Neuronal stem cell (in vitro differentiated cells): ENCODE measurements at regions not wholly inside any gene's neighbourhood (a gene's known extent, or its start where the extent isn't known, plus 50 kb on each side); places are given as distances from the start of the nearest gene placed in this dataset.
A peak's percentile ranks its signal among the peaks of the same experiment; 100 is the strongest.

ENCODE experiments used
- DNase-seq: peaks from one replicate; pipeline ENCODE4 v3.0.0-alpha.2; 2013; ENCODE audit warnings: low spot score
- H2AFZ ChIP-seq: one replicate; pipeline ENCODE4 v1.6.1; 2013; ENCODE audit warnings: mild to moderate bottlenecking, low read length, inconsistent platforms
- H2AK5ac ChIP-seq: 2 replicates; pipeline ENCODE4 v1.6.1; 2013; ENCODE audit warnings: low read depth, mild to moderate bottlenecking, inconsistent platforms, low read length, moderate library complexity, mixed read lengths
- H2BK120ac ChIP-seq: 2 replicates; pipeline ENCODE4 v1.6.1; 2013; ENCODE audit warnings: low read depth, mild to moderate bottlenecking, inconsistent platforms, low read length, moderate library complexity, mixed read lengths
- H2BK12ac ChIP-seq: one replicate; pipeline ENCODE4 v1.6.1; 2013; ENCODE audit warnings: low read length, inconsistent platforms
- H2BK15ac ChIP-seq: 2 replicates; pipeline ENCODE4 v1.6.1; 2013; ENCODE audit warnings: mild to moderate bottlenecking, low read length, inconsistent platforms, mixed read lengths
- H2BK5ac ChIP-seq: one replicate; pipeline ENCODE4 v1.6.1; 2013; ENCODE audit warnings: inconsistent platforms, mild to moderate bottlenecking, low read length, moderate library complexity
- H3K14ac ChIP-seq: one replicate; pipeline ENCODE4 v1.6.1; 2013; ENCODE audit warnings: low read length, inconsistent platforms
- H3K18ac ChIP-seq: 2 replicates; pipeline ENCODE4 v1.6.1; 2013; ENCODE audit warnings: low read length, inconsistent platforms
- H3K23ac ChIP-seq: 2 replicates; pipeline ENCODE4 v1.6.1; 2013; ENCODE audit warnings: low read depth, mild to moderate bottlenecking, mixed read lengths, low read length, inconsistent platforms; ENCODE audit not compliant: poor library complexity
- H3K27ac ChIP-seq: replicated peaks from 3 replicates; pipeline ENCODE4 v1.5.1; 2013; ENCODE audit warnings: low read length, inconsistent platforms
- H3K27me3 ChIP-seq, 3 experiments: 2 replicates each; pipeline ENCODE4 v1.6.1; 2013; ENCODE audit warnings: low read length in 3 of 3, mild to moderate bottlenecking in 2 of 3, inconsistent platforms in 1 of 3, low read depth in 1 of 3, mixed read lengths in 1 of 3, moderate library complexity in 1 of 3; ENCODE audit not compliant: control insufficient read depth in 3 of 3, insufficient read depth in 3 of 3
- H3K36me3 ChIP-seq, 2 donors: replicated peaks in 1 of 2; 2 replicates each; pipeline ENCODE4 v1.6.1; 2013; ENCODE audit warnings: low read length in 2 of 2; ENCODE audit not compliant: control insufficient read depth in 2 of 2, insufficient read depth in 2 of 2
- H3K4ac ChIP-seq: 2 replicates; pipeline ENCODE4 v1.6.1; 2013; ENCODE audit warnings: inconsistent platforms, mild to moderate bottlenecking, low read length, moderate library complexity
- H3K4me1 ChIP-seq, 2 donors: 1 replicate in 1 of 2; 2 replicates in 1 of 2; pipeline ENCODE4 v1.6.1; 2013; ENCODE audit warnings: low read length in 2 of 2, low read depth in 1 of 2; ENCODE audit not compliant: control insufficient read depth in 2 of 2, insufficient read depth in 1 of 2
- H3K4me2 ChIP-seq: one replicate; pipeline ENCODE4 v1.6.1; 2013; ENCODE audit warnings: mild to moderate bottlenecking, low read length, inconsistent platforms; ENCODE audit not compliant: insufficient read depth, poor library complexity, severe bottlenecking
- H3K4me3 ChIP-seq, 2 donors: 2 replicates each; pipeline ENCODE4 v1.5.1; 2013; ENCODE audit warnings: low read length in 2 of 2, mild to moderate bottlenecking in 2 of 2, inconsistent platforms in 1 of 2, moderate library complexity in 1 of 2
- H3K79me1 ChIP-seq: one replicate; pipeline ENCODE4 v1.6.1; 2013; ENCODE audit warnings: low read depth, mild to moderate bottlenecking, inconsistent platforms, low read length, moderate library complexity
- H3K9ac ChIP-seq: one replicate; pipeline ENCODE4 v1.6.1; 2013; ENCODE audit warnings: mild to moderate bottlenecking, low read depth, low read length, inconsistent platforms; ENCODE audit not compliant: poor library complexity
- H3K9me3 ChIP-seq, 2 donors: replicated peaks in 1 of 2; 2 replicates each; pipeline versions ENCODE3 to v1.6.1; 2013; ENCODE audit warnings: low read length in 2 of 2, mild to moderate bottlenecking in 2 of 2, inconsistent platforms in 1 of 2, low read depth in 1 of 2, mixed read lengths in 1 of 2, moderate library complexity in 1 of 2; ENCODE audit not compliant: control insufficient read depth in 2 of 2, insufficient read depth in 1 of 2
- H4K8ac ChIP-seq: one replicate; pipeline ENCODE4 v1.6.1; 2013; ENCODE audit warnings: low read depth, mild to moderate bottlenecking, inconsistent platforms, low read length, moderate library complexity
- H4K91ac ChIP-seq: one replicate; pipeline ENCODE4 v1.6.1; 2013; ENCODE audit warnings: low read length, low read depth, mild to moderate bottlenecking, inconsistent platforms; ENCODE audit not compliant: poor library complexity
- WGBS, 2 donors: extraction: QIAGEN DNeasy Blood & Tissue Kit; methylation state at CpG; one replicate each; pipeline ENCODE4 v1.1.7; 2013; ENCODE audit warnings: missing lambda C conversion rate in 2 of 2, mixed read lengths in 1 of 2; ENCODE audit not compliant: insufficient read length in 2 of 2, insufficient replicate concordance in 1 of 2; ENCODE audit errors: extremely low coverage in 2 of 2; 5-methylcytosine and 5-hydroxymethylcytosine counted together

DNA sequence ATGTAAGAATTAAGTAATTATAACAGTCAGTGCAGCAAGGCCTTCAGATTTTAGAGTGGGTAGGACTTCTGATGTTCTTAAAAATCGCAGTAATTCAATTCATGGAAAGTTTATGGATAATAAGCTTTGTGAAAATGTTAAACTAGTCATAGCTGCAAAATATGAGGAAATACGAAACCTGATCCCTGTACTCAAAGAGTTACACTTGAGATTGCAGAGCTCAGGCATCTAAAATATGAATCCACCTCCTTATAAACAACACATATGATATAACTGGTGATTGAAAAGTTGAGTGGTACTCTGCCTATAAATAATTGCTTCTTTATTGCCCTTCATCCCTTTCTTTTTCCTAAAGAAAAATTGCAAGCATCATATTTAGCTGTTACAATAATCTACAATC lies 473.3 kb downstream of the OTOL1 start:
- Histone ChIP-seq H3K9ac (no peak overlapping the region), H2AK5ac (no peak overlapping the region), H3K4ac (no peak overlapping the region), H2BK12ac (no peak overlapping the region), H3K23ac (no peak overlapping the region), H2BK15ac (no peak overlapping the region), H3K9me3 (peaks cover 0 to 1% of the 10 kb centered on the region in 2 donors), H4K8ac (no peak overlapping the region), H2AFZ (no peak overlapping the region), H3K79me1 (no peaks in the 10 kb centered on the region), H2BK5ac (no peak overlapping the region), H3K27ac (no peak overlapping the region), H3K4me1 (peaks cover 0 to 2% of the 10 kb centered on the region in 2 donors), H3K4me3 (no peak overlapping the region), H4K91ac (no peak overlapping the region), H3K14ac (no peak overlapping the region), H3K4me2 (no peak overlapping the region), H3K18ac (no peak overlapping the region), H2BK120ac (no peak overlapping the region), H3K27me3 (no peaks in the 10 kb centered on the region), H3K36me3 (no peaks in the 10 kb centered on the region)
- no CpG with 5 or more reads among the region's 2 CpGs for WGBS, 2 donors
- no peak for DNase-seq

DNA sequence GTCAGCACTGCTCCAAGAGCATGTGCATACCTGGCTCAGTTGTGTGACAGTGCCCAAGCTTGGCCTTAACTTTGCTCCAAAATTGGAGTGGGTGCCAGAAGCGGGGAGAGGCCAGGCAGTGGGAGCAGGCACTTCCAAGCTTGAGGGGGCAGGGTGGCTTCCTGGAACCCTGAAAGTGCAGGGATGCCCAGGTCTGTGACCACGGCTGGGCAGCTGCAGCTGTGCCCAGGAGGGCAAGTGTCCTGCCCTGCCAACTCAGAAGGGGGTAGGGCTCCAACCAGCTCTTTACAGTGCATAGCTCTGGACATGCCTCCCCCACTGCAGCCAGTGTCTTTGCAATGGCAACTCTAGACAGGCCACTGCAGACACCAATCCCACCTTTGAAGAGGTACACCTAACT lies 478.6 kb downstream of the OTOL1 start:
- H2AFZ ChIP-seq, result no peak overlapping the region
- peaks cover 7 to 12% of the 10 kb centered on the region in 2 donors for H3K9me3 ChIP-seq
- peak overlapping the region; percentile 70 for H3K9ac ChIP-seq
- H2BK120ac ChIP-seq, result peak overlapping the region; percentile 47
- peak overlapping the region; percentile 65 for H3K18ac ChIP-seq
- peak overlapping the region; percentile 92 for H4K8ac ChIP-seq
- H2BK5ac ChIP-seq, result no peak overlapping the region
- H3K14ac ChIP-seq, result peak overlapping the region; percentile 56
- peaks cover 2 to 4% of the 10 kb centered on the region in 2 donors for H3K4me1 ChIP-seq
- no CpG with 5 or more reads among the region's 2 CpGs for WGBS, 2 donors
- H3K79me1 ChIP-seq, result no peaks in the 10 kb centered on the region
- DNase-seq, result no peak
- peak overlapping the region; percentile 58 for H2BK12ac ChIP-seq
- H3K27me3 ChIP-seq, result no peaks in the 10 kb centered on the region
- no peak overlapping the region for H3K4me3 ChIP-seq
- peak overlapping the region; percentile 65 for H3K23ac ChIP-seq
- no peak overlapping the region for H4K91ac ChIP-seq
- H3K4me2 ChIP-seq, result no peak overlapping the region
- H3K36me3 ChIP-seq, result no peaks in the 10 kb centered on the region
- no peak overlapping the region for H3K27ac ChIP-seq
- no peak overlapping the region for H2BK15ac ChIP-seq
- H3K4ac ChIP-seq, result no peak overlapping the region
- no peak overlapping the region for H2AK5ac ChIP-seq

DNA sequence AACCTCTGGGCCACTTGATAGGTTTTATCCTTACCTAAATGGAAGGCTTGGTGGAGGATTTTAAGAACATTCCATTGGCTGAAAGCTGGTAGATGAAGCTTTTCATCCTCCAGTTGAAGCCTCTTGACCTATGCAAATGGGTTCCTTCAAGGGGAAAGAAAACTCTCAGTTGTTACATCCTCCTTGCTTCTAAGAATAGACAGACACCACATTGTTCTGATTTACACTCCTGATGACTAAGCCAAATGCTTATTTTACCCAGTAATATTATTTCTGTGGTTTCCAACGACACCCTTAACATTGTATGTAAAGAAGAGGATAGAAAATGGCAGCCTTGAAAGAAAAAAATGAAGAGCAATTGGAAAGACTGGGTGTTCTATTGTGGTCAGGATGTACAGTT lies 480.5 kb downstream of the OTOL1 start:
- Histone ChIP-seq H3K9me3 (peaks cover 7 to 12% of the 10 kb centered on the region in 2 donors), H3K18ac (no peak overlapping the region), H3K4me2 (no peak overlapping the region), H4K91ac (no peak overlapping the region), H4K8ac (no peak overlapping the region), H3K9ac (no peak overlapping the region), H2BK12ac (no peak overlapping the region), H3K27me3 (no peaks in the 10 kb centered on the region), H3K4ac (no peak overlapping the region), H3K27ac (no peak overlapping the region), H3K4me3 (no peak overlapping the region), H3K23ac (no peak overlapping the region), H3K79me1 (no peaks in the 10 kb centered on the region), H2AFZ (no peak overlapping the region), H2AK5ac (no peak overlapping the region), H2BK15ac (no peak overlapping the region), H3K4me1 (peaks cover 2 to 4% of the 10 kb centered on the region in 2 donors), H3K36me3 (no peaks in the 10 kb centered on the region), H3K14ac (no peak overlapping the region), H2BK5ac (no peak overlapping the region), H2BK120ac (no peak overlapping the region)
- WGBS, 2 donors, result no CpG with 5 or more reads among the region's 1 CpG
- no peak for DNase-seq

DNA sequence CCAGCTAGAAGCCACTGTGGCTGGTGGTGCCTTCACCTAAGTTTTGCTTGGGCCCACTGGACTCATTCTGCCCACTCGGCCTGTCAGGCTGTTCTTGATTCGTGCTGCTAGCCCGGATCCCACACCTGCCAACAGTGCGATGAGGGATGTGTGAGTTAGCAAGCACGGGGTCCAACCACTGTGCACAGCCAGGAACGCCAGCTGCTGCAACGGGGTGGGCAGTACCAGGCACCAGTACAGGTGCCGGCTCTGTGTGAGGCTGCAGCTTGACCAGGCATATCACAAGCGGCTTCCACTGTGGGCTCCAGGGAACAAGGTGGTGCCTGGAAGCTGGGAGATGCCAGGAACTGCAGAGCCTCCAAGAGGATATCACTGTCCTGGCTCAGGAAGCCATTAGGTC lies 481.2 kb downstream of the OTOL1 start:
- peak overlapping the region; percentile 46 for H2AFZ ChIP-seq
- no CpG with 5 or more reads among the region's 9 CpGs for WGBS, 2 donors
- H3K4me1 ChIP-seq, result peaks cover 2 to 4% of the 10 kb centered on the region in 2 donors
- no peak overlapping the region for H2BK15ac ChIP-seq
- no peak overlapping the region for H2BK120ac ChIP-seq
- no peak for DNase-seq
- H4K91ac ChIP-seq, result no peak overlapping the region
- no peaks in the 10 kb centered on the region for H3K27me3 ChIP-seq
- H3K18ac ChIP-seq, result no peak overlapping the region
- H2BK5ac ChIP-seq, result no peak overlapping the region
- no peak overlapping the region for H2AK5ac ChIP-seq
- H4K8ac ChIP-seq, result no peak overlapping the region
- peak overlapping the region; percentile 25 for H3K23ac ChIP-seq
- H2BK12ac ChIP-seq, result no peak overlapping the region
- H3K27ac ChIP-seq, result no peak overlapping the region
- H3K9ac ChIP-seq, result no peak overlapping the region
- peaks cover 8 to 12% of the 10 kb centered on the region in 2 donors for H3K9me3 ChIP-seq
- H3K4ac ChIP-seq, result no peak overlapping the region
- H3K79me1 ChIP-seq, result no peaks in the 10 kb centered on the region
- no peaks in the 10 kb centered on the region for H3K36me3 ChIP-seq
- no peak overlapping the region for H3K4me2 ChIP-seq
- H3K14ac ChIP-seq, result peak overlapping the region; percentile 9
- H3K4me3 ChIP-seq, result no peak overlapping the region
